ENCODE measurements at regions not wholly inside any gene's neighbourhood (a gene's known extent, or its start where the extent isn't known, plus 50 kb on each side); places are given as distances from the start of the nearest gene placed in this dataset.

DNA sequence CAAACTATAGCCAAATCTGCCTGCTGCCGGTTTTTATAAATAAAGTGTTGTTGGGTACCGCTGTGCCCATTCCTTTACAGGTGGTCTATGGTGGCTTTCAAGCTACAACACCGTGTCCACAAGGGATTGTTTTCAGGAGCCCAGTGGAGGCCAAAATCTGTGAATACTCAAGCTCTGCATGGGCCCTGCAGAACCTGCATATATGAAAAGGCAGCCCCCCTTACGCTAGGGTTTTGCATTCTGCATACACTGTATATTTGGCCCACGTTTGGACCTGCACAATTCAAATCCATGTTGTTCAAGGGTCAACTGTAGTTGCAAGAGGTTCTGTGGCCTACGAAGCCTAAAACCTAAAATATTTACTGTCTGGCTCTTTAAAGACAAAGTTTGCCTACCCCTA lies 122.2 kb upstream of the TLE3 start:
- TF ChIP-seq, protein P1, sequence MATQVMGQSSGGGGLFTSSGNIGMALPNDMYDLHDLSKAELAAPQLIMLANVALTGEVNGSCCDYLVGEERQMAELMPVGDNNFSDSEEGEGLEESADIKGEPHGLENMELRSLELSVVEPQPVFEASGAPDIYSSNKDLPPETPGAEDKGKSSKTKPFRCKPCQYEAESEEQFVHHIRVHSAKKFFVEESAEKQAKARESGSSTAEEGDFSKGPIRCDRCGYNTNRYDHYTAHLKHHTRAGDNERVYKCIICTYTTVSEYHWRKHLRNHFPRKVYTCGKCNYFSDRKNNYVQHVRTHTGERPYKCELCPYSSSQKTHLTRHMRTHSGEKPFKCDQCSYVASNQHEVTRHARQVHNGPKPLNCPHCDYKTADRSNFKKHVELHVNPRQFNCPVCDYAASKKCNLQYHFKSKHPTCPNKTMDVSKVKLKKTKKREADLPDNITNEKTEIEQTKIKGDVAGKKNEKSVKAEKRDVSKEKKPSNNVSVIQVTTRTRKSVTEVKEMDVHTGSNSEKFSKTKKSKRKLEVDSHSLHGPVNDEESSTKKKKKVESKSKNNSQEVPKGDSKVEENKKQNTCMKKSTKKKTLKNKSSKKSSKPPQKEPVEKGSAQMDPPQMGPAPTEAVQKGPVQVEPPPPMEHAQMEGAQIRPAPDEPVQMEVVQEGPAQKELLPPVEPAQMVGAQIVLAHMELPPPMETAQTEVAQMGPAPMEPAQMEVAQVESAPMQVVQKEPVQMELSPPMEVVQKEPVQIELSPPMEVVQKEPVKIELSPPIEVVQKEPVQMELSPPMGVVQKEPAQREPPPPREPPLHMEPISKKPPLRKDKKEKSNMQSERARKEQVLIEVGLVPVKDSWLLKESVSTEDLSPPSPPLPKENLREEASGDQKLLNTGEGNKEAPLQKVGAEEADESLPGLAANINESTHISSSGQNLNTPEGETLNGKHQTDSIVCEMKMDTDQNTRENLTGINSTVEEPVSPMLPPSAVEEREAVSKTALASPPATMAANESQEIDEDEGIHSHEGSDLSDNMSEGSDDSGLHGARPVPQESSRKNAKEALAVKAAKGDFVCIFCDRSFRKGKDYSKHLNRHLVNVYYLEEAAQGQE (IDR thresholded peaks at IDR 0.05; ENCODE audit: borderline replicate concordance): no peak
- TF ChIP-seq TAF1 (IDR thresholded peaks at IDR 0.05; ENCODE audit: low read depth): no peak
- TF ChIP-seq, protein P2, sequence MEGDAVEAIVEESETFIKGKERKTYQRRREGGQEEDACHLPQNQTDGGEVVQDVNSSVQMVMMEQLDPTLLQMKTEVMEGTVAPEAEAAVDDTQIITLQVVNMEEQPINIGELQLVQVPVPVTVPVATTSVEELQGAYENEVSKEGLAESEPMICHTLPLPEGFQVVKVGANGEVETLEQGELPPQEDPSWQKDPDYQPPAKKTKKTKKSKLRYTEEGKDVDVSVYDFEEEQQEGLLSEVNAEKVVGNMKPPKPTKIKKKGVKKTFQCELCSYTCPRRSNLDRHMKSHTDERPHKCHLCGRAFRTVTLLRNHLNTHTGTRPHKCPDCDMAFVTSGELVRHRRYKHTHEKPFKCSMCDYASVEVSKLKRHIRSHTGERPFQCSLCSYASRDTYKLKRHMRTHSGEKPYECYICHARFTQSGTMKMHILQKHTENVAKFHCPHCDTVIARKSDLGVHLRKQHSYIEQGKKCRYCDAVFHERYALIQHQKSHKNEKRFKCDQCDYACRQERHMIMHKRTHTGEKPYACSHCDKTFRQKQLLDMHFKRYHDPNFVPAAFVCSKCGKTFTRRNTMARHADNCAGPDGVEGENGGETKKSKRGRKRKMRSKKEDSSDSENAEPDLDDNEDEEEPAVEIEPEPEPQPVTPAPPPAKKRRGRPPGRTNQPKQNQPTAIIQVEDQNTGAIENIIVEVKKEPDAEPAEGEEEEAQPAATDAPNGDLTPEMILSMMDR (IDR thresholded peaks at IDR 0.05; ENCODE audit: poor library complexity, severe bottlenecking): no peak

Data from neural cell (in vitro differentiated cells).